ENCODE measurements at regions not wholly inside any gene's neighbourhood (a gene's known extent, or its start where the extent isn't known, plus 50 kb on each side); places are given as distances from the start of the nearest gene placed in this dataset.

- H3K4me2 ChIP-seq (ENCODE audit: insufficient read depth, insufficient read length, low read length) = no peak overlapping the region
- peaks cover 0 to 5% of the 10 kb centered on the region in 2 experiments; a peak in 1 of 4 replicates for H3K4me1 Mint-ChIP-seq
- no peaks in the 10 kb centered on the region; a peak in 1 of 5 replicates for H3K9me3 Mint-ChIP-seq
- H3T11ph ChIP-seq (ENCODE audit: low read length) = no peak overlapping the region
- WGBS (ENCODE audit: extremely low coverage, insufficient read length, low lambda C conversion rate) = no CpG with 5 or more reads among the region's 6 CpGs
- H3K9ac ChIP-seq (ENCODE audit: extremely low read depth, insufficient read length, low read length) = no peak overlapping the region
- H3K27me3 Mint-ChIP-seq (ENCODE audit: low read depth) = no peaks in the 10 kb centered on the region
- no peaks in the 10 kb centered on the region for H3K79me2 ChIP-seq (ENCODE audit: insufficient read depth, low read length)
- no peaks in the 10 kb centered on the region for H3K79me1 ChIP-seq (ENCODE audit: insufficient read depth, low read depth, low read length, poor library complexity, severe bottlenecking)
- H3K27ac ChIP-seq (ENCODE audit: insufficient read length, low read depth, low read length) = no peak overlapping the region
- no peak overlapping the region for H3K4ac ChIP-seq (ENCODE audit: low read depth, low read length)
- no peak overlapping the region for H2BK120ac ChIP-seq (ENCODE audit: low read depth, low read length, poor library complexity, severe bottlenecking)
- H4K91ac ChIP-seq (ENCODE audit: insufficient read length, low read depth, low read length) = no peak overlapping the region
- no peak overlapping the region for H2AFZ ChIP-seq (ENCODE audit: low read length)
- no peaks in the 10 kb centered on the region for H3K4me1 ChIP-seq (ENCODE audit: insufficient read depth, low read length)
- H2BK15ac ChIP-seq (ENCODE audit: low read depth, low read length) = no peak overlapping the region
- H3K4me3 Mint-ChIP-seq = no peak overlapping the region
- no peak overlapping the region for H3K23ac ChIP-seq (ENCODE audit: insufficient read length, low read depth, low read length)
- TF ChIP-seq CTCF (conservative IDR thresholded peaks at IDR 0.05) = no peak
- no peak overlapping the region for H3K14ac ChIP-seq (ENCODE audit: insufficient read depth, low read length)
- H2AK5ac ChIP-seq (ENCODE audit: insufficient read length, low read length) = no peak overlapping the region
- no peak overlapping the region for H2BK20ac ChIP-seq (ENCODE audit: low read depth, low read length, poor library complexity, severe bottlenecking)
- H4K8ac ChIP-seq (replicated peaks; ENCODE audit: insufficient read length, low read depth, low read length) = no peak overlapping the region
- no peak overlapping the region for H2BK5ac ChIP-seq (ENCODE audit: insufficient read length, low read length)
- no peaks in the 10 kb centered on the region for H3K9me3 ChIP-seq (ENCODE audit: control insufficient read depth, low read depth, low read length)
- no peak overlapping the region for H3K56ac ChIP-seq (ENCODE audit: insufficient read length, low read depth, low read length)
- no peaks in the 10 kb centered on the region; a peak in 1 of 7 replicates for H3K36me3 Mint-ChIP-seq (ENCODE audit: insufficient read depth in 1 of 3, low read depth in 3 of 3)
- H4K20me1 ChIP-seq (ENCODE audit: control insufficient read depth, insufficient read depth, insufficient read length) = no peaks in the 10 kb centered on the region
- no peak overlapping the region for H3K27ac Mint-ChIP-seq
- H3K23me2 ChIP-seq (ENCODE audit: insufficient read length, low read depth, low read length, poor library complexity, severe bottlenecking) = no peaks in the 10 kb centered on the region
- H3K18ac ChIP-seq (ENCODE audit: insufficient read length, low read depth, low read length) = no peak overlapping the region
- H2BK12ac ChIP-seq (ENCODE audit: insufficient read length, low read depth, low read length) = no peak overlapping the region
- H4K5ac ChIP-seq (ENCODE audit: insufficient read length, low read depth, low read length) = no peak overlapping the region
- no peaks in the 10 kb centered on the region for H3K27me3 ChIP-seq (ENCODE audit: insufficient read depth, low read length)
- DNase-seq = no peak
Measured at GRCh38 chr6:164502833-164503232, 806.6 kb downstream of the C6orf118 start.

All from H9 (cell line).